Small intestine (tissue), 7 donors: ENCODE measurements at regions not wholly inside any gene's neighbourhood (a gene's known extent, or its start where the extent isn't known, plus 50 kb on each side); places are given as distances from the start of the nearest gene placed in this dataset.
A peak's percentile ranks its signal among the peaks of the same experiment; 100 is the strongest.
"Not testable (repeated sequence)": the region's sequence is repeated elsewhere in the genome, so short reads cannot be mapped to it uniquely, and the experiment has no call there.

ENCODE experiments used
- DNase-seq, 2 donors: peaks; one replicate each; pipeline versions ENCODE4 v3.0.0 to v3.0.0-alpha.2; 2013
- FAIRE-seq: peaks from 2 replicates; lab custom pipeline; 2012; peaks lifted over from hg19 to GRCh38; lab: Jason Lieb, UNC
- H3K27ac ChIP-seq, 3 donors: one replicate each; pipeline ENCODE4 v1.5.1; 2013; ENCODE audit warnings: low read length in 2 of 3, mild to moderate bottlenecking in 2 of 3, control low read depth in 1 of 3, inconsistent platforms in 1 of 3, low read depth in 1 of 3, moderate library complexity in 1 of 3
- H3K27me3 ChIP-seq, 3 donors: one replicate each; pipeline ENCODE4 v1.6.1; 2013; ENCODE audit warnings: low read length in 3 of 3, inconsistent platforms in 1 of 3; ENCODE audit not compliant: control insufficient read depth in 3 of 3, insufficient read depth in 3 of 3
- H3K36me3 ChIP-seq, 3 donors: one replicate each; pipeline ENCODE4 v1.6.1; 2013; ENCODE audit warnings: low read length in 3 of 3, inconsistent platforms in 1 of 3, low read depth in 1 of 3, mild to moderate bottlenecking in 1 of 3, moderate library complexity in 1 of 3; ENCODE audit not compliant: control insufficient read depth in 3 of 3, insufficient read depth in 2 of 3
- H3K4me1 ChIP-seq, 3 donors: one replicate each; pipeline ENCODE4 v1.6.1; 2013; ENCODE audit warnings: low read length in 2 of 3, inconsistent platforms in 1 of 3, low read depth in 1 of 3, mild to moderate bottlenecking in 1 of 3, moderate library complexity in 1 of 3; ENCODE audit not compliant: control insufficient read depth in 3 of 3, insufficient read depth in 2 of 3
- H3K4me3 ChIP-seq, 3 donors: one replicate each; pipeline ENCODE4 v1.5.1; 2013; ENCODE audit warnings: low read length in 3 of 3, control low read depth in 1 of 3, inconsistent platforms in 1 of 3, low read depth in 1 of 3, mild to moderate bottlenecking in 1 of 3, moderate library complexity in 1 of 3
- H3K9me3 ChIP-seq, 2 donors: one replicate each; pipeline ENCODE4 v1.6.1; 2013; ENCODE audit warnings: low read depth in 1 of 2, low read length in 1 of 2; ENCODE audit not compliant: control insufficient read depth in 2 of 2, insufficient read depth in 1 of 2
- WGBS, 3 donors: extraction: QIAGEN DNeasy Blood & Tissue Kit; methylation state at CpG; one replicate each; pipeline ENCODE4 v1.1.7; 2013; 5-methylcytosine and 5-hydroxymethylcytosine counted together
- donor health status: healthy with polysubstance abuse.
- donor health status: control.
- donor health status: control.
- donor health status: Bipolar disorder and iron deficiency.
- donor health status: healthy.

GRCh38 chr2:230593765-230594164 is 118.9 kb upstream of the CAB39 start:
- DNase-seq (no peak), FAIRE-seq (no peak)

GRCh38 chr2:230594286-230594840 is 118.3 kb upstream of the CAB39 start:
- peaks cover 0 to 2% (median 0%) of the 10 kb centered on the region in 3 donors for H3K27me3 ChIP-seq
- H3K4me3 ChIP-seq, result no peak overlapping the region
- DNase-seq, result no peak
- WGBS, 3 donors, result 80 to 93% (median 92%) methylated on average over 3 of the region's 3 CpGs
- no peak for FAIRE-seq
- H3K9me3 ChIP-seq, result no peaks in the 10 kb centered on the region
- no peaks in the 10 kb centered on the region for H3K36me3 ChIP-seq
- H3K27ac ChIP-seq, result no peak overlapping the region
- H3K4me1 ChIP-seq, result no peaks in the 10 kb centered on the region

More at GRCh38 chr2:230593765-230594164, 118.9 kb upstream of the CAB39 start:
- no peaks in the 10 kb centered on the region for H3K4me1 ChIP-seq
- H3K27me3 ChIP-seq, result peaks cover 0 to 2% (median 0%) of the 10 kb centered on the region in 3 donors
- no peaks in the 10 kb centered on the region for H3K9me3 ChIP-seq
- H3K36me3 ChIP-seq, result no peaks in the 10 kb centered on the region
- 83 to 90% (median 87%) methylated on average over 9 of the region's 9 CpGs for WGBS, 3 donors
- H3K27ac ChIP-seq, result no peak overlapping the region
- H3K4me3 ChIP-seq, result no peak overlapping the region

- FAIRE-seq, result no peak
- no peaks in the 10 kb centered on the region for H3K27me3 ChIP-seq
- 78 to 94% (median 82%) methylated on average over 2 of the region's 2 CpGs for WGBS, 3 donors
- H3K36me3 ChIP-seq, result no peaks in the 10 kb centered on the region
- no peak for DNase-seq
- no peaks in the 10 kb centered on the region for H3K4me1 ChIP-seq
- H3K27ac ChIP-seq, result no peak overlapping the region
- no peak overlapping the region for H3K4me3 ChIP-seq
- no peaks in the 10 kb centered on the region for H3K9me3 ChIP-seq
These were observed 112.8 kb upstream of the CAB39 start for GRCh38 chr2:230599853-230600252.

GRCh38 chr2:230600285-230600684 is 112.4 kb upstream of the CAB39 start:
- 32 to 54% (median 53%) methylated on average over 5 of the region's 5 CpGs for WGBS, 3 donors
- DNase-seq, result no peak
- no peak for FAIRE-seq
- no peaks in the 10 kb centered on the region for H3K36me3 ChIP-seq
- no peaks in the 10 kb centered on the region for H3K9me3 ChIP-seq
- peak overlapping the region in 1 of 3 donors; percentile 31 for H3K27ac ChIP-seq
- H3K4me3 ChIP-seq, result no peak overlapping the region
- H3K27me3 ChIP-seq, result no peaks in the 10 kb centered on the region
- H3K4me1 ChIP-seq, result no peaks in the 10 kb centered on the region

GRCh38 chr2:230600881-230601280 is 111.8 kb upstream of the CAB39 start:
- FAIRE-seq (no peak), DNase-seq (no peak)
- H3K9me3 ChIP-seq, result no peaks in the 10 kb centered on the region
- H3K36me3 ChIP-seq, result no peaks in the 10 kb centered on the region
- no peaks in the 10 kb centered on the region for H3K4me1 ChIP-seq
- no peak overlapping the region for H3K4me3 ChIP-seq
- H3K27me3 ChIP-seq, result no peaks in the 10 kb centered on the region
- WGBS, 3 donors, result 59 to 61% (median 60%) methylated on average over 4 of the region's 4 CpGs
- H3K27ac ChIP-seq, result peak overlapping the region in 1 of 3 donors; percentile 44

GRCh38 chr2:230601510-230601909 is 111.1 kb upstream of the CAB39 start:
- Histone ChIP-seq H3K36me3 (no peaks in the 10 kb centered on the region), H3K4me1 (no peaks in the 10 kb centered on the region), H3K9me3 (no peaks in the 10 kb centered on the region), H3K4me3 (no peak overlapping the region), H3K27me3 (no peaks in the 10 kb centered on the region), H3K27ac (peak overlapping the region in 1 of 3 donors; percentile 65)
- no peak for DNase-seq
- no peak for FAIRE-seq
- 70 to 81% (median 80%) methylated on average over 7 of the region's 7 CpGs for WGBS, 3 donors

- DNase-seq (peak in 1 of 2 donors; percentile 40), FAIRE-seq (no peak)
- H3K27me3 ChIP-seq, result no peaks in the 10 kb centered on the region
- H3K27ac ChIP-seq, result peak overlapping the region in 2 of 3 donors; percentile 14 to 89
- no peak overlapping the region for H3K4me3 ChIP-seq
- H3K9me3 ChIP-seq, result no peaks in the 10 kb centered on the region
- H3K4me1 ChIP-seq, result no peaks in the 10 kb centered on the region
- WGBS, 3 donors, result 55 to 65% (median 58%) methylated on average over 7 of the region's 7 CpGs
- H3K36me3 ChIP-seq, result no peaks in the 10 kb centered on the region
These were observed 109.9 kb upstream of the CAB39 start for GRCh38 chr2:230602562-230603230.

GRCh38 chr2:230603317-230603716 is 109.3 kb upstream of the CAB39 start:
- not testable (repeated sequence) for DNase-seq, H3K9me3 ChIP-seq, H3K27me3 ChIP-seq, H3K4me1 ChIP-seq, H3K4me3 ChIP-seq, H3K36me3 ChIP-seq, FAIRE-seq
- H3K27ac ChIP-seq, result peak overlapping the region in 1 of 3 donors; percentile 89
